ENCODE measurements at regions not wholly inside any gene's neighbourhood (a gene's known extent, or its start where the extent isn't known, plus 50 kb on each side); places are given as distances from the start of the nearest gene placed in this dataset.

GRCh38 chr18:75818383-75818782 lies 390.9 kb upstream of the SMIM21 start:
- Histone ChIP-seq H3K9me3 (replicated peaks in 1 of 3) (no peaks in the 10 kb centered on the region), H3K4me1 (replicated peaks in 1 of 2) (no peaks in the 10 kb centered on the region), H3K27ac (no peak overlapping the region), H3K4me3 (no peak overlapping the region), H3K36me3 (replicated peaks in 1 of 2) (no peaks in the 10 kb centered on the region), H3K27me3 (no peaks in the 10 kb centered on the region)
- DNase-seq: no peak
- TF ChIP-seq CTCF (IDR thresholded peaks at IDR 0.05) (no peak), POLR2A (IDR thresholded peaks at IDR 0.05) (no peak)
- 32 to 50% (median 36%) methylated on average over 5 of the region's 5 CpGs for WGBS, 4 donors
- intact Hi-C loops (cut with DNase I): no loop called here

- H3K4me3 ChIP-seq: no peak overlapping the region
- H3K27ac ChIP-seq: no peak overlapping the region
- H3K27me3 ChIP-seq: no peaks in the 10 kb centered on the region
- no peaks in the 10 kb centered on the region for H3K9me3 ChIP-seq (replicated peaks in 1 of 3)
- intact Hi-C loops (cut with DNase I): no loop called here
- DNase-seq: no peak
- H3K36me3 ChIP-seq (replicated peaks in 1 of 2): no peaks in the 10 kb centered on the region
- TF ChIP-seq POLR2A (IDR thresholded peaks at IDR 0.05) (no peak), CTCF (IDR thresholded peaks at IDR 0.05) (no peak)
- WGBS, 4 donors: 82 to 100% (median 90%) methylated on average over 1 of the region's 1 CpG
- peaks cover 0 to 3% of the 10 kb centered on the region in 2 donors for H3K4me1 ChIP-seq (replicated peaks in 1 of 2)
These were observed 388.3 kb upstream of the SMIM21 start for GRCh38 chr18:75815767-75816166.

- TF ChIP-seq CTCF (IDR thresholded peaks at IDR 0.05) (no peak), POLR2A (IDR thresholded peaks at IDR 0.05) (no peak)
- H3K4me3 ChIP-seq: no peak overlapping the region
- no peak for DNase-seq
- no peaks in the 10 kb centered on the region for H3K27me3 ChIP-seq
- intact Hi-C loops (cut with DNase I): no loop called here
- H3K4me1 ChIP-seq (replicated peaks in 1 of 2): peaks cover 0 to 8% of the 10 kb centered on the region in 2 donors
- WGBS, 4 donors: 73 to 89% (median 81%) methylated on average over 8 of the region's 8 CpGs
- no peaks in the 10 kb centered on the region for H3K36me3 ChIP-seq (replicated peaks in 1 of 2)
- no peak overlapping the region for H3K27ac ChIP-seq
- H3K9me3 ChIP-seq (replicated peaks in 1 of 3): no peaks in the 10 kb centered on the region
These were observed 385.3 kb upstream of the SMIM21 start for GRCh38 chr18:75812761-75813160.

DNA sequence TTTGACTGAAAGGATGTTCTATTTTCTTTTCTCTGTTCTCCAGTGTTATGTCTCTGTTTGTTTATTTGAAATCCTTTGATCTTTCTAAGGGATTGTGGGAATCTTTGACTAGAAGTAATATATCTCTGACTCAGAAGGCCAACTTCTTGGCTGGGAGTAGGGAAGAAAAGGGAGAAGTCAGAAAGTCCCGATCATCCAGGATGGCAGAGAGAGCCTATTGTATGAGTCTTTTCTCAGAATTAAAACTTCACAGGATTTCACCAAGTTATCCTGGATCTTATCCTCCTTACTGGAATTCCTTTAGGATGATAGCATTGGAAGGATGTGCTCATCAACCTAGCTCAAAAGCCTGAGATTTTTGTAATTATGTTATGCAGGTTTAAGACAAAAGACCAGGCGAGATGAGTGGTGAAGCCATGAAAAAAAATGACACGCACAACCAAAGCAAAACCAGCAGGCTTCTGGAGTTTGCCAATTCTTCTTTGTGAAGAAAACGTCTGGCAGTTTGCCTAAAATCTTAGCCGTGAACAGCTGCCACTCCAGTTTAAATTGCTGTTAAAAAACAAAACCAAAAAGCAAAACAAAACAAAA lies 383.6 kb upstream of the SMIM21 start:
- H3K27ac ChIP-seq: no peak overlapping the region

More for the DNA sequence above, 383.6 kb upstream of the SMIM21 start:
- WGBS, 4 donors: 24 to 39% (median 29%) methylated on average over 5 of the region's 5 CpGs
- intact Hi-C loops (cut with DNase I): no loop called here
- TF ChIP-seq CTCF (IDR thresholded peaks at IDR 0.05): no peak
- TF ChIP-seq POLR2A (IDR thresholded peaks at IDR 0.05): no peak
- no peaks in the 10 kb centered on the region for H3K36me3 ChIP-seq (replicated peaks in 1 of 2)
- peak in 1 of 7 donors; percentile 1 for DNase-seq
- peaks cover 0 to 8% of the 10 kb centered on the region in 2 donors for H3K4me1 ChIP-seq (replicated peaks in 1 of 2)
- H3K27me3 ChIP-seq: no peaks in the 10 kb centered on the region
- H3K4me3 ChIP-seq: no peak overlapping the region
- H3K9me3 ChIP-seq (replicated peaks in 1 of 3): no peaks in the 10 kb centered on the region

Data from adrenal gland (tissue), 9 donors.